GM23338 (cell line): ENCODE measurements at regions not wholly inside any gene's neighbourhood (a gene's known extent, or its start where the extent isn't known, plus 50 kb on each side); places are given as distances from the start of the nearest gene placed in this dataset.

Source experiments
- ATAC-seq: fragments of 200-7000 bp; cut with Tn5 transposase; 3 replicates; pipeline ENCODE4 v1.9.1; 2020
- DNase-seq: peaks from one replicate; pipeline ENCODE4 v3.0.0-alpha.2; 2015; ENCODE audit warnings: low spot score
- H2AFZ ChIP-seq: fragments of 200-600 bp; sonication (generic); 2 replicates; pipeline ENCODE4 v1.8.0; 2016; ENCODE audit warnings: antibody characterized with exemption, mild to moderate bottlenecking, moderate library complexity
- H3F3A ChIP-seq: fragments of 200-600 bp; sonication (generic); replicated peaks from 2 replicates; pipeline ENCODE4 v1.8.0; 2017; ENCODE audit warnings: antibody characterized with exemption, mixed run types, low read depth
- H3K27ac ChIP-seq: fragments of 200-600 bp; sonication (generic); 2 replicates; pipeline ENCODE4 v1.6.1; 2016; ENCODE audit warnings: low read depth
- H3K27me3 ChIP-seq: fragments of 200-600 bp; sonication (generic); 2 replicates; pipeline ENCODE4 v1.8.0; 2016; ENCODE audit warnings: mild to moderate bottlenecking, mixed run types, moderate library complexity; ENCODE audit not compliant: insufficient read depth
- H3K36me3 ChIP-seq: fragments of 200-600 bp; sonication (generic); 2 replicates; pipeline ENCODE4 v1.8.0; 2016; ENCODE audit warnings: mild to moderate bottlenecking; ENCODE audit not compliant: insufficient read depth
- H3K4me1 ChIP-seq: fragments of 200-600 bp; sonication (generic); 2 replicates; pipeline ENCODE4 v1.8.0; 2016; ENCODE audit warnings: mild to moderate bottlenecking, moderate library complexity; ENCODE audit not compliant: insufficient read depth
- H3K4me2 ChIP-seq: fragments of 200-600 bp; sonication (generic); 2 replicates; pipeline ENCODE4 v1.7.1; 2017; ENCODE audit warnings: mixed run types
- H3K4me3 ChIP-seq: fragments of 200-600 bp; sonication (generic); 2 replicates; pipeline ENCODE4 v1.6.1; 2016; ENCODE audit warnings: mixed run types
- H3K79me2 ChIP-seq: fragments of 200-600 bp; sonication (generic); replicated peaks from 2 replicates; pipeline ENCODE4 v1.8.0; 2017; ENCODE audit warnings: mild to moderate bottlenecking; ENCODE audit not compliant: insufficient read depth
- H3K9me2 ChIP-seq: fragments of 200-600 bp; sonication (generic); 2 replicates; pipeline ENCODE4 v1.8.0; 2017; ENCODE audit not compliant: insufficient read depth
- H4K20me1 ChIP-seq: fragments of 200-600 bp; sonication (generic); replicated peaks from 2 replicates; pipeline ENCODE4 v1.8.0; 2017; ENCODE audit warnings: mild to moderate bottlenecking; ENCODE audit not compliant: insufficient read depth
- H3K27ac Mint-ChIP-seq: 2 replicates; pipeline ENCODE4 v1.8.0; 2020; ENCODE audit warnings: inconsistent platforms, mild to moderate bottlenecking, moderate library complexity, mixed read lengths
- H3K27me3 Mint-ChIP-seq: 3 replicates; pipeline ENCODE4 v1.8.0; 2022; ENCODE audit warnings: low read depth, mild to moderate bottlenecking, moderate library complexity, mixed read lengths, inconsistent platforms; ENCODE audit not compliant: insufficient read depth, poor library complexity
- H3K36me3 Mint-ChIP-seq: 3 replicates; pipeline ENCODE4 v1.8.0; 2021; ENCODE audit warnings: low read depth, mild to moderate bottlenecking, inconsistent platforms, moderate library complexity, mixed read lengths
- H3K4me1 Mint-ChIP-seq: 3 replicates; pipeline ENCODE4 v1.8.0; 2020; ENCODE audit warnings: mild to moderate bottlenecking, inconsistent platforms, mixed read lengths
- H3K4me3 Mint-ChIP-seq: 3 replicates; pipeline ENCODE4 v1.8.0; 2021; ENCODE audit warnings: moderate library complexity, mild to moderate bottlenecking, inconsistent platforms, mixed read lengths
- H3K9me3 Mint-ChIP-seq: 3 replicates; pipeline ENCODE4 v1.8.0; 2020; ENCODE audit warnings: moderate library complexity, mild to moderate bottlenecking, inconsistent platforms, mixed read lengths
- CREB1 ChIP-seq: fragments of 250-450 bp; sonication (Bioruptor Pico); IDR thresholded peaks from 2 replicates; pipeline ENCODE4 v1.5.0; 2020; ENCODE audit warnings: low read depth, mild to moderate bottlenecking, moderate library complexity
- ETS1 ChIP-seq: IDR thresholded peaks from 2 replicates; pipeline ENCODE4 v1.6.1; 2016; ENCODE audit warnings: antibody characterized with exemption
- EZH2 ChIP-seq: fragments of 200-600 bp; sonication (generic); IDR thresholded peaks from one replicate; pipeline ENCODE4 v1.8.0; 2017; ENCODE audit warnings: antibody characterized with exemption, mild to moderate bottlenecking, low read depth; ENCODE audit not compliant: unreplicated experiment
- EZH2phosphoT487 ChIP-seq: fragments of 200-600 bp; sonication (generic); IDR thresholded peaks from one replicate; pipeline ENCODE4 v1.8.1; 2018; ENCODE audit warnings: antibody characterized with exemption; ENCODE audit not compliant: unreplicated experiment
- NANOG ChIP-seq: IDR thresholded peaks from 2 replicates; pipeline ENCODE4 v1.6.1; 2016; ENCODE audit warnings: antibody characterized with exemption, borderline replicate concordance
- POLR2AphosphoS5 ChIP-seq: IDR thresholded peaks from 2 replicates; pipeline ENCODE4 v1.6.1; 2016; ENCODE audit warnings: antibody characterized with exemption, low read depth
- REST ChIP-seq: IDR thresholded peaks from one replicate; pipeline ENCODE4 v1.6.1; 2018; ENCODE audit warnings: antibody characterized with exemption; ENCODE audit not compliant: unreplicated experiment
- STAT1 ChIP-seq: IDR thresholded peaks from one replicate; pipeline ENCODE4 v1.6.1; 2016; ENCODE audit warnings: antibody characterized with exemption; ENCODE audit not compliant: unreplicated experiment
- TF ChIP-seq, protein P1 (sequence below), 2 experiments: fragments of 200-600 bp in 1 of 2; sonication (generic) in 1 of 2; conservative IDR thresholded peaks; 2 replicates each; pipeline versions ENCODE4 v1.5.1 to v1.6.1; 2016 to 2017; ENCODE audit warnings: antibody characterized with exemption in 2 of 2, low read depth in 2 of 2, mild to moderate bottlenecking in 2 of 2, moderate library complexity in 1 of 2

GRCh38 chr3:23743141-23743784 is 62.5 kb upstream of the UBE2E1 start:
- no peak overlapping the region for H3K27ac Mint-ChIP-seq

DNA sequence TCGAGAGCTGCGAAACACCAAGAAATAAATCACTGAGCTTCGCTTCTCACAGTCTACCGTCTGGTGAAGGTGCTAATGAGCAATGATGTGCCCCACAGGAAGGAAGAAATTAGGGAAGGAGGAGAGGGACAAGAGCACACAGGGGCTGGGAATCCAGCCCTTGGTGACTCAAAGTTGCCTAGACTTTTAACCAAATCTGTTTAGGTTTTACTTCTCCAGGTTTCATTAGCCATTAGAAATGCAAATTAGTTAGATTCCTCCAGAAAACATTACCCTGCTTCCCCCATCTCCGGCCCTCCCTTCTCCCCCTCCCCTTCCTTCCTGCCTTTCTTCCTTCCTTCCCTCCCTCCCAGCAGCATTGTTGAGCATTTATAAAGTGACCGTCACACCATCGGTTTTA is 59.3 kb upstream of the UBE2E1 start:
- Histone ChIP-seq H3K79me2 (no peaks in the 10 kb centered on the region), H3K9me2 (no peaks in the 10 kb centered on the region), H3K36me3 (no peaks in the 10 kb centered on the region), H3F3A (peaks cover 6% of the 10 kb centered on the region; the same call in 1 of the 2 replicates), H3K4me2 (peak overlapping the region; percentile 59), H3K27ac (peak overlapping the region; percentile 70; the same call in 1 of the 2 replicates), H3K27me3 (peaks cover 57% of the 10 kb centered on the region), H4K20me1 (no peaks in the 10 kb centered on the region), H2AFZ (no peak overlapping the region), H3K4me3 (peak overlapping the region; percentile 39), H3K4me1 (peaks cover 69% of the 10 kb centered on the region)
- DNase-seq (peak; percentile 77), ATAC-seq (peak; percentile 21)
- peaks cover 74% of the 10 kb centered on the region for H3K4me1 Mint-ChIP-seq
- H3K4me3 Mint-ChIP-seq = peak overlapping the region; percentile 37
- H3K27ac Mint-ChIP-seq = no peak overlapping the region; the same call in 1 of the 2 replicates
- H3K27me3 Mint-ChIP-seq = peaks cover 46% of the 10 kb centered on the region
- no peaks in the 10 kb centered on the region for H3K36me3 Mint-ChIP-seq
- H3K9me3 Mint-ChIP-seq = no peaks in the 10 kb centered on the region
- TF ChIP-seq CREB1 (CRISPR knock-in tag) (no peak), REST (no peak), EZH2 (no peak)

More at GRCh38 chr3:23743141-23743784, 62.5 kb upstream of the UBE2E1 start:
- Mint-ChIP-seq H3K9me3 (no peaks in the 10 kb centered on the region), H3K36me3 (no peaks in the 10 kb centered on the region), H3K4me3 (peak overlapping the region; percentile 55), H3K4me1 (peaks cover 76% of the 10 kb centered on the region), H3K27me3 (peaks cover 49% of the 10 kb centered on the region)
- peaks cover 73% of the 10 kb centered on the region for H3K4me1 ChIP-seq
- H2AFZ ChIP-seq = no peak overlapping the region
- H3K4me2 ChIP-seq = peak overlapping the region; percentile 75
- no peaks in the 10 kb centered on the region for H3K79me2 ChIP-seq
- H3K4me3 ChIP-seq = peak overlapping the region; percentile 47
- peaks cover 6% of the 10 kb centered on the region; the same call in 1 of the 2 replicates for H3F3A ChIP-seq
- H3K36me3 ChIP-seq = no peaks in the 10 kb centered on the region
- ATAC-seq (peak; percentile 87), DNase-seq (peak; percentile 80)
- no peaks in the 10 kb centered on the region for H3K9me2 ChIP-seq
- TF ChIP-seq POLR2AphosphoS5 (peak; percentile 50; the same call in 1 of the 2 replicates), EZH2phosphoT487 (no peak), NANOG (0 out of 2 replicates have a peak, but pooled peaks have one; percentile 23), EZH2 (no peak), STAT1 (no peak), ETS1 (no peak)
- TF ChIP-seq, protein P1, sequence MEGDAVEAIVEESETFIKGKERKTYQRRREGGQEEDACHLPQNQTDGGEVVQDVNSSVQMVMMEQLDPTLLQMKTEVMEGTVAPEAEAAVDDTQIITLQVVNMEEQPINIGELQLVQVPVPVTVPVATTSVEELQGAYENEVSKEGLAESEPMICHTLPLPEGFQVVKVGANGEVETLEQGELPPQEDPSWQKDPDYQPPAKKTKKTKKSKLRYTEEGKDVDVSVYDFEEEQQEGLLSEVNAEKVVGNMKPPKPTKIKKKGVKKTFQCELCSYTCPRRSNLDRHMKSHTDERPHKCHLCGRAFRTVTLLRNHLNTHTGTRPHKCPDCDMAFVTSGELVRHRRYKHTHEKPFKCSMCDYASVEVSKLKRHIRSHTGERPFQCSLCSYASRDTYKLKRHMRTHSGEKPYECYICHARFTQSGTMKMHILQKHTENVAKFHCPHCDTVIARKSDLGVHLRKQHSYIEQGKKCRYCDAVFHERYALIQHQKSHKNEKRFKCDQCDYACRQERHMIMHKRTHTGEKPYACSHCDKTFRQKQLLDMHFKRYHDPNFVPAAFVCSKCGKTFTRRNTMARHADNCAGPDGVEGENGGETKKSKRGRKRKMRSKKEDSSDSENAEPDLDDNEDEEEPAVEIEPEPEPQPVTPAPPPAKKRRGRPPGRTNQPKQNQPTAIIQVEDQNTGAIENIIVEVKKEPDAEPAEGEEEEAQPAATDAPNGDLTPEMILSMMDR (conservative IDR thresholded peaks at IDR 0.05; ENCODE audit: low read depth in 2 of 2) = peak; percentile 20 to 23; a peak in 1 of 4 replicates
- peaks cover 66% of the 10 kb centered on the region for H3K27me3 ChIP-seq
- no peaks in the 10 kb centered on the region for H4K20me1 ChIP-seq
- no peak overlapping the region for H3K27ac ChIP-seq
